KMS-11 (cell line): ENCODE measurements at regions not wholly inside any gene's neighbourhood (a gene's known extent, or its start where the extent isn't known, plus 50 kb on each side); places are given as distances from the start of the nearest gene placed in this dataset.

Experiments used
- H2AFZ ChIP-seq: fragments of 200-600 bp; sonication (generic); 2 replicates; pipeline ENCODE4 v1.6.1; 2016; ENCODE audit warnings: antibody characterized with exemption, mixed run types, low read depth
- H3K27ac ChIP-seq: fragments of 200-600 bp; sonication (generic); 2 replicates; pipeline ENCODE4 v1.6.1; 2016; ENCODE audit warnings: mild to moderate bottlenecking, mixed run types
- H3K27me3 ChIP-seq: fragments of 200-600 bp; sonication (generic); 2 replicates; pipeline ENCODE4 v1.6.1; 2017; ENCODE audit warnings: mild to moderate bottlenecking, low read depth, mixed run types, moderate library complexity; ENCODE audit not compliant: insufficient read depth
- H3K36me3 ChIP-seq: fragments of 200-600 bp; sonication (generic); 2 replicates; pipeline ENCODE4 v1.6.1; 2017; ENCODE audit warnings: mild to moderate bottlenecking, mixed run types; ENCODE audit not compliant: insufficient read depth
- H3K4me1 ChIP-seq: fragments of 200-600 bp; sonication (generic); 2 replicates; pipeline ENCODE4 v1.6.1; 2016; ENCODE audit warnings: mild to moderate bottlenecking, low read depth, mixed run types; ENCODE audit not compliant: poor library complexity, severe bottlenecking
- H3K4me2 ChIP-seq: fragments of 200-600 bp; sonication (generic); 2 replicates; pipeline ENCODE4 v1.7.0; 2016; ENCODE audit warnings: mild to moderate bottlenecking, mixed run types
- H3K4me3 ChIP-seq: fragments of 200-600 bp; sonication (generic); IDR thresholded peaks from 2 replicates; pipeline ENCODE4 v1.6.1; 2017; ENCODE audit warnings: low read depth, low read length, mixed read lengths; ENCODE audit not compliant: insufficient read depth
- H3K79me2 ChIP-seq: fragments of 200-600 bp; sonication (generic); 2 replicates; pipeline ENCODE4 v1.6.1; 2016; ENCODE audit warnings: low read depth, mixed run types; ENCODE audit not compliant: insufficient read depth
- H3K9ac ChIP-seq: fragments of 200-600 bp; sonication (generic); 2 replicates; pipeline ENCODE4 v1.6.1; 2016; ENCODE audit warnings: mild to moderate bottlenecking, mixed run types
- H4K20me1 ChIP-seq: fragments of 200-600 bp; sonication (generic); 2 replicates; pipeline ENCODE4 v1.6.1; 2016; ENCODE audit warnings: mild to moderate bottlenecking, mixed run types; ENCODE audit not compliant: insufficient read depth
- CTCF ChIP-seq: fragments of 200-600 bp; sonication (generic); conservative IDR thresholded peaks from 2 replicates; pipeline ENCODE4 v1.6.1; 2017; ENCODE audit warnings: low read depth, mild to moderate bottlenecking, antibody characterized with exemption, low read length, moderate library complexity, mixed read lengths

- Histone ChIP-seq H3K27me3 (no peaks in the 10 kb centered on the region), H3K36me3 (no peaks in the 10 kb centered on the region), H3K4me2 (no peak overlapping the region), H3K79me2 (no peaks in the 10 kb centered on the region), H3K4me3 (no peak overlapping the region), H3K9ac (no peak overlapping the region), H2AFZ (no peak overlapping the region), H3K4me1 (no peaks in the 10 kb centered on the region), H4K20me1 (no peaks in the 10 kb centered on the region), H3K27ac (no peak overlapping the region)
- TF ChIP-seq CTCF = no peak
Measured at GRCh38 chr1:55700359-55701130, 485.4 kb upstream of the USP24 start.

- H3K36me3 ChIP-seq = no peaks in the 10 kb centered on the region
- no peak overlapping the region for H3K4me2 ChIP-seq
- no peak overlapping the region for H3K9ac ChIP-seq
- no peaks in the 10 kb centered on the region for H3K4me1 ChIP-seq
- H3K4me3 ChIP-seq = no peak overlapping the region
- no peak overlapping the region for H2AFZ ChIP-seq
- no peak for TF ChIP-seq CTCF
- no peaks in the 10 kb centered on the region for H3K27me3 ChIP-seq
- H3K27ac ChIP-seq = no peak overlapping the region
- no peaks in the 10 kb centered on the region for H3K79me2 ChIP-seq
- H4K20me1 ChIP-seq = no peaks in the 10 kb centered on the region
Measured at GRCh38 chr1:55699228-55699627, 484.1 kb upstream of the USP24 start.

- Histone ChIP-seq H3K27ac (no peak overlapping the region), H3K4me3 (no peak overlapping the region), H2AFZ (no peak overlapping the region), H3K36me3 (no peaks in the 10 kb centered on the region), H3K79me2 (no peaks in the 10 kb centered on the region), H3K4me2 (no peak overlapping the region), H4K20me1 (no peaks in the 10 kb centered on the region), H3K9ac (no peak overlapping the region), H3K27me3 (no peaks in the 10 kb centered on the region), H3K4me1 (no peaks in the 10 kb centered on the region)
- TF ChIP-seq CTCF = no peak
Measured at GRCh38 chr1:55697997-55698535, 482.9 kb upstream of the USP24 start.

- H3K9ac ChIP-seq = no peak overlapping the region
- no peak overlapping the region for H3K4me2 ChIP-seq
- no peaks in the 10 kb centered on the region for H3K27me3 ChIP-seq
- no peak overlapping the region for H2AFZ ChIP-seq
- no peaks in the 10 kb centered on the region for H3K36me3 ChIP-seq
- H4K20me1 ChIP-seq = no peaks in the 10 kb centered on the region
- no peak overlapping the region for H3K4me3 ChIP-seq
- H3K4me1 ChIP-seq = no peaks in the 10 kb centered on the region
- no peak for TF ChIP-seq CTCF
- H3K27ac ChIP-seq = no peak overlapping the region
- no peaks in the 10 kb centered on the region for H3K79me2 ChIP-seq
Measured at GRCh38 chr1:55696891-55697290, 481.7 kb upstream of the USP24 start.
